ENCODE measurements at regions not wholly inside any gene's neighbourhood (a gene's known extent, or its start where the extent isn't known, plus 50 kb on each side); places are given as distances from the start of the nearest gene placed in this dataset.

GRCh38 chr5:20611620-20612019, 623.6 kb upstream of the CDH18 start:
- TF ChIP-seq CTCF (IDR thresholded peaks at IDR 0.05; ENCODE audit: low read depth, low read length) (no peak), POLR2A (IDR thresholded peaks at IDR 0.05; ENCODE audit: extremely low read depth, insufficient read length) (no peak), MYC (IDR thresholded peaks at IDR 0.05; ENCODE audit: low read depth, low read length) (no peak)
